Loucy (cell line): ENCODE measurements at regions not wholly inside any gene's neighbourhood (a gene's known extent, or its start where the extent isn't known, plus 50 kb on each side); places are given as distances from the start of the nearest gene placed in this dataset.

ENCODE experiments used
- CTCF ChIP-seq: fragments of 200-600 bp; sonication (generic); conservative IDR thresholded peaks from 2 replicates; pipeline ENCODE4 v1.5.1; 2014; ENCODE audit warnings: mild to moderate bottlenecking, antibody characterized with exemption, low read length
- EZH2phosphoT487 ChIP-seq: fragments of 200-600 bp; IDR thresholded peaks from 2 replicates; pipeline ENCODE4 v1.6.1; 2018; ENCODE audit warnings: antibody characterized with exemption, mild to moderate bottlenecking, moderate library complexity, borderline replicate concordance

- TF ChIP-seq CTCF (no peak), EZH2phosphoT487 (no peak)
These were observed 68.4 kb downstream of the ATP6V1G3 start for GRCh38 chr1:198472119-198472518.
